ENCODE measurements at regions not wholly inside any gene's neighbourhood (a gene's known extent, or its start where the extent isn't known, plus 50 kb on each side); places are given as distances from the start of the nearest gene placed in this dataset.

DNA sequence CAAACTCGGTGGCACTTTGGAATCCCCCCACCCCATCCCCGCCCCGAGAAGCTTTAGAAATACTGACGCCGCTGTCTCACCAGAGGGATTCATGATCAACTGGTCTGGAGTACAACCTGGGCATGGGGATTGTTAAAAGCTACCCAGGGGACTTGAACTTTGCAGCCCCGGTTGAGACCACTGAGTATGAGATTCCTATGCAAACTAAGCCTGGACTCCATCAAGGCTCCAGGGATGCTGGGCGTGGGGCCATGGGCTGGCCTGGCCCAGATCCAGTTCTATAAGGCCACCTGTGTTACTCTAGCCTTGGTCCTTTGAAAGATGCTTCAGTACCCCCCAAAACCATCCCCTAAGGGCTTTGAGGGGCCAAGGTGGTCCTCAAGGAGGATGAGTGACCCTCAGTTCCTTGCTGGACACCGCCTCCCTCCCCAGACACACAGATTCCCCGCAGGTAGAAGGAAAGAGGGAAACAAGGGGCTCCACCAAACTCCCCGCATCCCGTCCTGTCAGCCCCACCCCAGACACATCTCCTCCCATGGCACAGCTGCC is 68.5 kb downstream of the MRPL36 start:
- DNase-seq (ENCODE audit: low spot score), result no peak

DNA sequence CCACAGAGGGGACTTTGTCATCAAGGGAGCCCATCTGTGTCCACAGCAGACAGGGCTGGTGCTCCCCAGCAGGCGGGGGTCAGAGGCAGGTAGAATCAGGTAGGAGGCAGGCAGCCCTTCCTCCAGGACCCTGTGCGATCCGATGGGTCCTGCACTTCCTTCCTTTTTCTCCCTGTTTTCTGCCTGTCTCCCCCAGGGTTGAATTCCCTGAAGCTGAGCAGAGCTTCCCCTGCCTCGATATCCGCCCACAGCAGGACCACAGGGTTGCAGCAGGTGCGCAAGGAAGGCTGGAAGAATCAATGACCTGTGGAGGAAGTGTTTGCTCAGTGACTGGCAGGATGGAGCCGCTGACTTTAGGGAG is 69.2 kb downstream of the MRPL36 start:
- DNase-seq (ENCODE audit: low spot score), result no peak

DNA sequence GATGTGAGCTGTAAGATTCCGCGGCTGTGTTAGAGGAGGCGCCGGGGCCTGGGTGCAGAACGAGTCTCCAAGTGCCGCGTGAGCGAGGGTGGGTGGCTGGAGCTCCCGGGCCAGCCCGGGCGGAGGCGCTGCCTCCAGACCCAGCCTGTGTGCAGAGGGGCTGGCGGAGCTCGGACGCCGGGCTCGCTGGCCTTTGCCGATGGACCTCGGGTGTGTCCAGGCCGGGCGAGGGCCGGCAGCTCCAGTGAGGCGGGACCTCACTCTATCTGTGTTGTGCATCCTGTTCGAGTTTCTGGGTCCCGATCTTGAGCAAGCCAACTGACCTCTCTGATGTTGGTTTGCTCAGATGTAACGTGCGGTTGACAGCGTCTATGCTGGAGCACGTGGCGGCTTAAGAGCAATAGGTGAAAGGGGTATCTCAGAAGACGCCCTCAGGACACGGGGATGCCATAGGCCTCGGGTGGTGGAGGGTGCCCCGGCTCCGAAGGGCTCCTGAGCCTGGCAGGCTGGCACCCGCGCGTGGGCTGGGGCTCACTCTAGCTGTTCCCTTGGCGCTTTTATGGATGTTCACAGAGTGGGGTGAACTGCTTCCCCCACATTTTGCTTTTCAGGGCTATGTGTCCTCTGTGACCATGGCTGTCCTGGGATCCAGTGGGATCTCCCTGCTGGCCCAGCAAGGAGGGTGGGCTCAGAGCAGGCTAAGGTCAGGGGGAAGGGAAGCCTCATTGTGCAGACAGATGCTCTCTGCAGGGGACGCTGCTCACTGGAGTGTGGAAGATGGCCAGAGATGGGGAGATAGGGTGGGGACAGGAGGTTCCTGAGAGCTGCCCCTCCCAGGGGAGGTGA is 69.8 kb downstream of the MRPL36 start:
- no peak for DNase-seq (ENCODE audit: low spot score)

DNA sequence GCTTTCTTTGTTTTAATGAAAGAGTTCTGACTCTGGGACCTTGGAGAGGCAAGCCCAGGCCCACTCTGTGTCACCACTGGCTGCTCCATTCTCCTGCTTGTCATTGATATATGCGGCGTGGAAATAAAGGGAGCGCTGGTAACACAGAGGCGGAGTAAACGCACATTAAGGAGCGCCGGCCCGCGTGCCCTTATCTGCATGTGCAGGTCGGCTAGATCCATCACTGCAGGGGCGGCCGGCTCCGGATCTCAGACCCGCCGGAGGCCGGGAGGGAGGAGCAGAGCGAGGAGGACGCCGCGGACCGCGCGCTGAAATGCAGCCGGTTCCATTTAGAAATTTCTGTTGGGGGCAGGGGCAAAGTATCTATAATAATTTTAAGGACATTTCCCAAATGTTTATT is 70.8 kb downstream of the MRPL36 start:
- DNase-seq (ENCODE audit: low spot score), result no peak

DNA sequence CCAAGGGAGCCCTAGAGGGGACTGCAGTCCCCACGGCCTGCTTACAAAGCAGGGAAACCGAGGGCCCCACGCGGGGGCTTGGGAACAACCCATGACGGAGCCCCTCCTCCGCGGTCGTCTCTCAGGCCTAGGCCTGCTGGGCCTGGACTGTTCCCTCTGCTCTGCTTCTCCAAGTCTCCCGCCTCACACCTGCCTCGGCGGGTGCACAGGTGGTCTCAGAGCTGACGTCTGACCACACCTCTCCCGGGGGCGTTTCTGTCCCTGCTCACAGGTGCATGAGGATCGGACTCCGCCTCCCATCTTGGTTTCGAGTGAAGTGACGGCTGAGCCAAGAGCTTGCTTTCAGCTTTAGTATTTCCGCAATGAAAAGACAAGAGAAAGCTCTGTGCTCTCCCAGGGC is 72.1 kb downstream of the MRPL36 start:
- DNase-seq (ENCODE audit: low spot score), result no peak

DNA sequence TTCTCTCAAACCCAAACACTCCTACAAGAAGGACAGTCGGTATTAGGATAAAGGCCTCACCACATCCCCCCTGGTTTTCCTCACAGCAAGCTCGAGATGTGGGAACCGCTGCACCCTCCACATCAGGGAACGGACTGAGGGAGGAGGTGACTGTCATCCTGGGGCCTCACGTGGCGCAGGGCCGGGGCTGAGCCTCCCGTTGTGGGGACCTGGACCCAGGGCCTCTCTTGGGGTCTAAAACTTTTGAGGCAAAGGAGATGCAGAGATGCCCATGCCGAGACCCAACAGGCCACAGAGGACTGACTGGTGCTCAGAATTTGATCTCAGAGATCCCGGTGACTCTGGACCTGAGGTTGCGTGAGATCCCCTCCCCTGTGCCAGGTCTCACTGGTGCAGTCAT is 72.7 kb downstream of the MRPL36 start:
- no peak for DNase-seq (ENCODE audit: low spot score)

DNA sequence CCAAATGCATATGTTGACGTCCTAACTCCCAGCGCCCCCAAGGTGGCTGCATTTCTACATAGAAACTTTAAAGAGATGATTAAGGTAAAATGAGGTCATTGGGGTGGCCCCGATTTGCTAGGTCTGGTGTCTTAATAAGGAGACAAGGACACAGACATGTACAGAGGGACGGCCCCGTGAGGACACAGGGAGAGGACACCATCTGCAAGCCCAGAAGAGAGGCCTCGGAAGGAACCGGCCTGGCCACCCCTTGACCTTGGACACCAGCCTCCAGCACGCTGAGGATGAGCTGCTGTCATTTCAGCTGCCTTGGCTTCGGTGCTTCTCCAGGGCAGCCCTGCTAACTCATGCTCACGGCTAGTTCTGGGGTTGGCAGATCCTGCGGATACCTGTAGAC is 73.2 kb downstream of the MRPL36 start:
- no peak for DNase-seq (ENCODE audit: low spot score)

DNA sequence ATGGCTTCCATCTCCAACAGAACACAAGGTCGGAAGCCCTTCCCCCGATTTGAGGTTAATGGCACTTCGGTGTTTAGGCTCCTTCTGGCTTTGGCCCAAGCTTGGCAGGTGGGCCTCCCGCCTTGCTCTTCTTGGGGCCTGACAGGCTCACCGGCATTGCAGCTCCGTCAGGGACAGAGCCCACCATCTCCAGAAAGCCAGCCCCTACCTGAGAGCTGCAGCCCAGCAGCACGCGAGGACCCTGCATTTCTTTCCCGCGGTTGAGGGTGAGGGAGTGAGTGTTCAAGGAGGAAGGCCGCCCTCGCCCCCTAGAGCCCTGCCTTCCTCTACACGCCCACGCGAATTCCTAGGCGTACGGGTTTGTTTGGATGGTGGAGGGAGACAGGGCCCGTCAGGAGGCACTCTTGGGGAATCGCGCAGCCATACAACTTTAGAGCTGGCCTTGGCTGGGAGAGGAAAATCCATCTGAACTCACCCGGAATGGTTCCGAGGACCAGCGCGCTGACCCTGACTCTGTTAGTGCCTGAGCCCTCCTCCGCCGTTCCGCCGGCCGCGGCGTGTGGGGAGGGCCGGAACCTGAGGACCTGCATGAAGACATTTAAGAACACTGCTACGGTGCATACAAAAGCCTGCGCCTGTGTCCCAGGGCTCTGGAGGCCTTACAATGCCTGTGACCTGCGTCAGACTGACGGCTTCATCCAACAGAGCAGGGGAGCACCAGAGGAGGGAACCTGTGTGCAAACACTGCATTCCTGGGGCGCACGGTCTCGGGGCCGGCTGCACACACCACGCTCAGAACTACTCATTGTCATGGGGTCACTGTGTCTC is 73.8 kb downstream of the MRPL36 start:
- no peak for DNase-seq (ENCODE audit: low spot score)

DNA sequence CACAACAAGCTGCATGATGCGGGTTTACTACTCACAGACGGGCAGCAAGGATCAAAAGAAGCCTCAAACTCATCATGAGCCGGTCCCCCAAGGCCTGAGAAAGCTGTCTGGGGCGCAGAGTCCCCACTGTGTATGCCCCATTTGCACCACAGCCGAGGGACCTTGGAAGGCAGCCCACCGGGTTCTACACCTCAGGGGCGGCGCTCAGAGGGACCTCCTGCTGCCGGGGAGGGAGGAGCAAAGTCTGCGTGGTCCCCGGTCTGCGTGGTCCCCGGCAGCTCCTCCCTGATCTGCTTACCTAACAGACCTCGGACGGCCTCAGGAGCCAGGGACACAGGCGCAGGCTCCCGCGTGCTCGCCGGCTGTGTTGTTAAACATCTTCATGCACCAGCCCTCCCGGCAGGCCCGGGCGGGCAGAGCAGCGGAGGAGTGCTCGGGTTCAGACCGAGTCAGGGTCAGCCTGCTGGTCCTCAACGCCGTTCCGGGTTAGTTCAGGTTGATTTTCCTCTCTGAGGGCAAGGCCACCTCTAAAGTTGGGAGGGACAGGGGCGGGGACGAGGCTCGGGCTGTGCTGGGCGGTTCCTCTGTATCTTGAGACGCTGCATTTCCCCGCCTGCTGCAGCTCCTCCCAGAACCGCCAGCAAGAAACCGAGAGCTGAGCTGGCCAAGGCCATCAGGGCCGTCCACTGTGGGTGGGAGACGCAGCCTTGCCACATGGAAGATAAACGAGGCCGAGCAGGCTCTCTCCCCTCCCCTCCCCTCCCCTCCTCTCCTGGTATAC is 74.6 kb downstream of the MRPL36 start:
- no peak for DNase-seq (ENCODE audit: low spot score)

DNA sequence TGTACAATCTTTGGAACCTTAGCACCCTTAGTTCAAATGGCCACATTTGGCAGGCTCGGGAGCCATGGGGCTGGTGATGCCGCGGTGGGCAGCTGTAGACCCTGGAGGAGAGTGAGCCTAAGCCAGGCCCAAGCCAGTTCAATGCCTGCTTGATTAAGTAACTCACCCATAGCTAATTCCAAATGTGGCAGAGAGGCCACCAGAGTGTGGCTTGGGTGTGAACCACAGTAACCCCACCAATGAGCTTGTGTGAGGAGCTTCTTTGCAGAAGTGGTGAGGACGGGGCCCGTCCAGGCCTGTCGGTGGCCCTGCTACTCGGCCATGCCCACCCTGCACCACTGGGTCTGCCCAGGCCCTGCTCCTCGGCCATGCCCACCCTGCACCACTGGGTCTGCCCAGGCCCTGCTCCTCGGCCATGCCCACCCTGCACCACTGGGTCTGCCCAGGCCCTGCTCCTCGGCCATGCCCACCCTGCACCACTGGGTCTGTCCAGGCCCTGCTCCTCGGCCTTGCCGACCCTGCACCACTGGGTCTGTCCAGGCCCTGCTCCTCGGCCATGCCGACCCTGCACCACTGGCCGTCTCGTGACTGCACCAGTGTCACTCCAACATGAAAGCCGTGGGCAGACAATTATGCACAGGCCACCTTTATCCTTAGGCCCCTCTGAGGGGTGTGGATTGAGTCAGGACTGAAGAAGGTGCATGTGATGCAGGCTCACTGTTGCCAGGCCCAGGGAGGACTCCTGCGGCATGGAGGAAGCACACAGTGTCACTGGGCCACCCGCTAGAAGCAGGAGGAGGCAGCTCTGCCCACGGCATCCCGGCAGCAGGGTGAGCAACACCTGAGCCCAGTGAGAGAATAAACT is 75.4 kb downstream of the MRPL36 start:
- no peak for DNase-seq (ENCODE audit: low spot score)

DNA sequence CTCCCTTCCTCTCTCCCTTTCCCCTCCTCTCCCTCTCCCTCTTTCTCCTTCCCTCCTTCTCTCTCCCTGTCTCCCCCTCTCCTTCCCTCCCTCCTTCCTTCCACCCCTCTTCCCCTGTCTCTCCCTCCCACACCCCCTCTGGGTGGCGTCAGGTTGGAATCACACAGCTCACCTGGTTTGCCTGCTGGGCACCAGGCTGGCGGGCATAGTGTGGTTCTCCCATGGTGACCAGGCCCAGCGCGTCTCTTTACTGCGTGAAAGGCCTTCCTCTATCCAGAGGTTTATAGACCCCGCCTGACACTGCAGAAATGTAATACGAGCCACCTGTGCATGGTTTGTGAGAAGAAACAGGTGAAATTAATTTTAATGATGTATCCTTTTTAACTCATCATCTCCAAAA is 76.2 kb downstream of the MRPL36 start:
- DNase-seq (ENCODE audit: low spot score), result no peak

DNA sequence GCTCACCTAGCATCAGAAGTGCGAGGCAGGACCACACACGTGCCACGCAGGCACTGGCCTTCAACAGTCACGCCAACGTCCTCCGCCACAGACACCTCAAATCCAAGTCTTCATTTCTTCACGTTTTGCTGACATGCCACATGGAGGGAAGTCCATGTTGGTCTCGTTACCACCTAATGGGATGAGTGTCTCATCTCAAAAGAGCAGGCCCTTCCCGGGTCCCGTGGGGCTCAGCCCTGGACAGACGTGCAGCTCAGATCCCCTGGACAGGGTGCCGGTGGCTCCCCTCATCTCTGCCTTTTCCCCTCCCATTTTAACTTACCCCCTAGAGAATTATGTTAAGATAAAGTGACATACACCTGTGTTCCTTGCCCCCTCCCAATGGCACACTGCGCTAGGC is 76.8 kb downstream of the MRPL36 start:
- DNase-seq (ENCODE audit: low spot score), result no peak

DNA sequence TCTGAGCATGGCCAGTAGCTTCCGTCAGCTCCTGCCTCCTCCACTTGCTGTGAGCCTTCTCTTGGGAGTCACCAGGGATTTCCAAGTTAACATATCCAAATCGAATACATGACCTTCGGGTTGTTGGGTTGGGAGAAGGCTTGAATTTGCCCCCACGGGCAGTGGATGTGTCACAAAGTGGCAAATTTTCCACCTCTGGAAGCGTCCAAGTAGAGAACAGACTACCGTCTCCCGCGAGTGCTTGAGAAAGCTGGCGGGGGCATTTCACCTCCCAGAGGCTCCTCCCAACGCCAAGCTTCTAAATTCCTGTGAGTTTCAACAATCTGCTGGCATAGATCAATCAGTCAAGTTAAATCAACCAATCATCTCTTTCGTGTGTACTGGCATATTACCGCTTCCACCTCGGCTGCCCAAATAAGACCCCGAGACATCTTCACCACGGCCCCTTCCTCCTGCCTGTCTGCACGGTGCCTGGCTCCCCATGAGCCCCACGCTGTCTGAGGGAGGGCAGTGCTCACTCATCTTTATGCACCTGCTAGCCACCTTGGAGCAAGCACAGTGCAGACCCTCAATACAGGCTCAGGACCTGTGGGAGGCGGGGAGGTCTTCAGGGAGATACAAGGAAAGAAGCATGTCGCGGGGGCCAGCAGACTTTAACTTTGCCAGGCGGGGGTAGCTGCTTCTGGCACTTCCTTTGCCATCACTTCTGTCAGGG is 79.1 kb downstream of the MRPL36 start:
- no peak for DNase-seq (ENCODE audit: low spot score)

DNA sequence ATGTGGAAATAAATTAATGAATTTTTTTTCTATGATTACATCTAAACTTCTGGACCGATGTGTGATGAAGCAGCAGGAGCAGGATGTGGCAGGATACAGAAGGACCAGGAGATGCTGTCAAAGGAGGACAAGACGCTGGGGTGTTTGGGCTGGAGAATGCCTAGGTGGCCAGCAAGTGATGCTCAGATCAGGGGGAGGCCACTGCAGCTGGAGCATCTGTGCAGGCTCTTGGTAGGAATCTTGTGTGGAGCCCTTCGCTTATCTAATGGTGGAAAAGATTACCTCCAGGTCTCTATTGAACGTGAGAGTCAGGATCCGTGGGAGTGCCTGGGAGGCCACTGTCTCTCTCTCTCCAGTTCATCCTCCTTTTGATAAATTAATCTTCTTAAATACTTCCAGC is 79.8 kb downstream of the MRPL36 start:
- DNase-seq (ENCODE audit: low spot score), result no peak

DNA sequence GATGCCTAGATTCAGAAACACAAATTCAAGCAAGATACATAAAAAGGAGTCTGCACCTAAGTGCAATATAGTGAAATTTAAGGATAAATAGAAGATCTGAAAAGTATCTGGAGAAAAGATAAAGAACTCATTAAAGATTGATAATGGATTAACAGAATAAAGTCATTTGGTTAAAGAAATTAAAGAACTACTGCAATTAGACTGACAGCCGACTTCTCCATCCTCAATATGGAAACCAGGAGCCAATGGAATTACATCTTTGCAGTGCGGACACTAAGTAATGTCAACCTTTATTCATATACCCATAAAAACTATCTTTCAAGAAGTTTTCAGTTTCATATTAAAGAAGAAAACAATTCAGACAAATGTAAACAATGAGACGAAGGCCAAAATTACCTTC is 81.0 kb downstream of the MRPL36 start:
- no peak for DNase-seq (ENCODE audit: low spot score)

DNA sequence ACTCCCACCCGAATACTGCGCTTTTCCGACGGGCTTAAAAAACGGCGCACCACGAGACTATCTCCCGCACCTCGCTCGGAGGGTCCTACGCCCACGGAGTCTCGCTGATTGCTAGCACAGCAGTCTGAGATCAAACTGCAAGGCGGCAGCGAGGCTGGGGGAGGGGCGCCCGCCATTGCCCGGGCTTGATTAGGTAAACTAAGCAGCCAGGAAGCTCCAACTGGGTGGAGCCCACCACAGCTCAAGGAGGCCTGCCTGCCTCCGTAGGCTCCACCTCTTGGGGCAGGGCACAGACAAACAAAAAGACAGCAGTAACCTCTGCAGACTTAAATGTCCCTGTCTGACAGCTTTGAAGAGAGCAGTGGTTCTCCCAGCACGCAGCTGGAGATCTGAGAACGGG is 89.5 kb downstream of the MRPL36 start:
- peak; percentile 25 for DNase-seq (ENCODE audit: low spot score)

DNA sequence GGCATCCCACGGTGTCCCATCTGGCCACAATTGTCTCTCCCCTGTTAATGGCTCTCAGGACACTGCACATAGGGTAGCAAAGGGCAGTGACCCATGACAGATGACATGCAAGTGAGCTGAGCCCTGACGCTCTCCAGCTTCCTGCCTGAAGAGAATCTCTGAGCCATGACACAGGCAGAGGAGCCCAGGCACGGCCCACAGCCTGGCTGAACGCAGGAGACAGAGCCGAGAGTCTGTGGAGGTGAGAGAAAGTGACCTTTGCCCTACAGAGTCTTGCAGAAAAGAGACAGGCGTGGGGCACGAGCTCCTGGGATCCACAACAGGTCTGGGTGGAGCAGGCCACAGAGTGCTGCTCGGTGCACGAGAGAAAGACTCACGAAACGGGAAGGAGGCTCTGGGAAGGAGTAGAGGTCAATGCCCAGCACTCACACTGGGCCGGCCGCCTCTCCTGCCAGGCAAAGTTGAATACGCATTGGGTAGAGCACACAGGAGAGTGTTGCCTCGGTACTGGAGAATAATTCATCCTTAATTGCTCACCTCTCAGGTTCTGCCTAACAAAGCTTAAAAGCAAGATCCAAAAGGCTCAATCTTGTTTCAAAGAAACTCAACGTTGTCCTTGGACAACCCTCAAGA is 90.3 kb downstream of the MRPL36 start:
- DNase-seq (ENCODE audit: low spot score), result no peak

DNA sequence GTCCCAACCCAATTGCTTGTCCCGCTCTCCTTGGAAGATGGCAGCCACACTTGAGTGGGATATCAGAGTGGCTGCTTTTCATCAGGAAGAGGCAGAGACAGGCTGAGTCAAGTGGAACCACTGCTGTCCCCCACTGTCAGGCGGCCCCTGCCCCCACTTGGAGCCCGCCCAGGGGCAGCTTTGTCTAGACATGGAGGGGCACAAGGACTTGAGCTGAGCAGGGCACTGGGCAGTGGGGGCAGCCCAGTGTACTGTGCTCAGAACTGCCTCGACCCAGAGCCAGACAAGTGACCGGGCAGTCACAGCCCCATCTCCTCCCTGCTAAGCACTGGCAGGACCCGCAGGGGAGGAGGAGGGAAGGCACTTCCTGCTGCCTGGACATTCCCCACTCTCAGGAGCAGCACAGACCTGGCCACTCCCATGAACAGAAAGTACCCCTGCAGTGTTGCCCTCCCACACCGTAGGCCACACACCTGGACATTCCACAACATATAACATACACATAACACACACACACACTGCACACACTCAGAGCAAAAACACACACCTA is 91.0 kb downstream of the MRPL36 start:
- no peak for DNase-seq (ENCODE audit: low spot score)

DNA sequence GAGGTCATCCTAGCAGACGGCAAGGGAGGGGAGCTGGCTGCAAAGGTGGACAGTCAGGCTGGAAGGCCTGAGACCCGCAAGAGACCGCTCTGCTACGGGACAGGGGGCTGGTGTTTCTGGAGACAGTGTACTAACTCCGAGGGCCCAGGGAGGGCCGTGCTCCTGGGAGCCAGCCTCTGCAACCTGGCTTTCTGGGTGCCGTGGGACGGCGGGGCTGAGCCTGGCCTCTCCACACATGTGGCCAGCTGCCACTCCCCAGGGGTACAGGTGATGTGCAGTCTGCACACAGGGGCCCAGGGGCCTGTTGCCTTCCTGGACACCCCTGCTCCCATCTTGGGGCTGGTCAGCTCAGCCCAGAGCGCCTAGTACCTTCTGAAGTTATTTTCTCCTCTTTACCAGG is 92.2 kb downstream of the MRPL36 start:
- no peak for DNase-seq (ENCODE audit: low spot score)

DNA sequence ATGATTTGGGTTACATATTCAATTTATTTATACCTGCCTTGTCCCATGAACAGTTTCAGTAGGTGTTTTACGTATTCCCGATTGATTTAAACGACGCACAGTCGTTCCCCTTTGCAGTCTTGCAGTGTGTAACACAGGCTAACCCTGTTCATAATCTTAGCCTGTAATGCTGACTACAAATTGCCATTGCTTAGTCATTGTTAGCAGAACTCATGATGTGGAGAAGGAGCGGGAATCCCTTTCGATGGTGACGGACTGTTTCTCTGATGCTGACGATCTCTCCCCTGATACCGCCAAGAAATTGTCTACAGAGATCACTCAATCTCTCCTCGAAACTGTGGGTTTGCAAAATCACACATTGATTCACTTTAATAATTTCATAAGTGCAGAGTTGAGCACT is 93.2 kb downstream of the MRPL36 start:
- DNase-seq (ENCODE audit: low spot score), result no peak

All from CD4-positive, alpha-beta T cell treated with Interleukin-15 for 4 hours (primary cell).